H9 (cell line): ENCODE measurements at regions not wholly inside any gene's neighbourhood (a gene's known extent, or its start where the extent isn't known, plus 50 kb on each side); places are given as distances from the start of the nearest gene placed in this dataset.

Experiments
- DNase-seq: peaks from one replicate; pipeline ENCODE4 v3.0.0-alpha.2; 2017
- H2AFZ ChIP-seq: one replicate; pipeline ENCODE4 v1.6.1; 2013; ENCODE audit warnings: mild to moderate bottlenecking, low read length, control low read depth, moderate library complexity
- H2AK5ac ChIP-seq: 2 replicates; pipeline ENCODE4 v1.6.1; 2013; ENCODE audit warnings: low read length, control low read depth, mixed read lengths; ENCODE audit not compliant: insufficient read length
- H2BK120ac ChIP-seq: one replicate; pipeline ENCODE4 v1.6.1; 2013; ENCODE audit warnings: low read depth, mild to moderate bottlenecking, low read length, control low read depth, inconsistent platforms; ENCODE audit not compliant: poor library complexity, severe bottlenecking
- H2BK12ac ChIP-seq: 2 replicates; pipeline ENCODE4 v1.6.1; 2013; ENCODE audit warnings: low read length, control low read depth, mixed read lengths, low read depth; ENCODE audit not compliant: insufficient read length
- H2BK15ac ChIP-seq: 2 replicates; pipeline ENCODE4 v1.6.1; 2013; ENCODE audit warnings: low read depth, low read length, control low read depth
- H2BK20ac ChIP-seq: one replicate; pipeline ENCODE4 v1.6.1; 2013; ENCODE audit warnings: low read depth, mild to moderate bottlenecking, low read length, control low read depth, inconsistent platforms; ENCODE audit not compliant: poor library complexity, severe bottlenecking
- H2BK5ac ChIP-seq: 2 replicates; pipeline ENCODE4 v1.6.1; 2013; ENCODE audit warnings: low read length, control low read depth, mixed read lengths; ENCODE audit not compliant: insufficient read length
- H3K14ac ChIP-seq: 2 replicates; pipeline ENCODE4 v1.6.1; 2013; ENCODE audit warnings: low read length, control low read depth; ENCODE audit not compliant: insufficient read depth
- H3K18ac ChIP-seq: 2 replicates; pipeline ENCODE4 v1.6.1; 2013; ENCODE audit warnings: low read depth, mild to moderate bottlenecking, mixed read lengths, low read length, control low read depth; ENCODE audit not compliant: insufficient read length
- H3K23ac ChIP-seq: 2 replicates; pipeline ENCODE4 v1.6.1; 2013; ENCODE audit warnings: low read length, control low read depth, mixed read lengths, low read depth; ENCODE audit not compliant: insufficient read length
- H3K23me2 ChIP-seq: 2 replicates; pipeline ENCODE4 v1.6.1; 2013; ENCODE audit warnings: low read depth, mild to moderate bottlenecking, mixed read lengths, low read length, control low read depth; ENCODE audit not compliant: insufficient read length, poor library complexity, severe bottlenecking
- H3K27ac ChIP-seq: 2 replicates; pipeline ENCODE4 v1.5.1; 2013; ENCODE audit warnings: low read length, control low read depth, mixed read lengths, low read depth; ENCODE audit not compliant: insufficient read length
- H3K27me3 ChIP-seq: 2 replicates; pipeline ENCODE4 v1.6.1; 2013; ENCODE audit warnings: low read length, control low read depth, inconsistent platforms; ENCODE audit not compliant: insufficient read depth
- H3K4ac ChIP-seq: 2 replicates; pipeline ENCODE4 v1.6.1; 2013; ENCODE audit warnings: low read depth, mild to moderate bottlenecking, control low read depth, inconsistent platforms, low read length, moderate library complexity
- H3K4me1 ChIP-seq: 2 replicates; pipeline ENCODE4 v1.6.1; 2013; ENCODE audit warnings: low read length, control low read depth, inconsistent platforms; ENCODE audit not compliant: insufficient read depth
- H3K4me2 ChIP-seq: 2 replicates; pipeline ENCODE4 v1.6.1; 2013; ENCODE audit warnings: low read length, control low read depth, mixed read lengths; ENCODE audit not compliant: insufficient read length, insufficient read depth
- H3K56ac ChIP-seq: 2 replicates; pipeline ENCODE4 v1.6.1; 2013; ENCODE audit warnings: low read depth, mild to moderate bottlenecking, mixed read lengths, low read length, control low read depth; ENCODE audit not compliant: insufficient read length
- H3K79me1 ChIP-seq: 2 replicates; pipeline ENCODE4 v1.6.1; 2013; ENCODE audit warnings: low read depth, mild to moderate bottlenecking, moderate library complexity, low read length, control low read depth, inconsistent platforms; ENCODE audit not compliant: insufficient read depth, poor library complexity, severe bottlenecking
- H3K79me2 ChIP-seq: 2 replicates; pipeline ENCODE4 v1.6.1; 2013; ENCODE audit warnings: low read length, control low read depth, inconsistent platforms; ENCODE audit not compliant: insufficient read depth
- H3K9ac ChIP-seq: 2 replicates; pipeline ENCODE4 v1.6.1; 2013; ENCODE audit warnings: low read length, control low read depth, mixed read lengths; ENCODE audit not compliant: insufficient read length; ENCODE audit errors: extremely low read depth
- H3K9me3 ChIP-seq: one replicate; pipeline ENCODE4 v1.6.1; 2013; ENCODE audit warnings: low read depth, low read length, inconsistent platforms; ENCODE audit not compliant: control insufficient read depth
- H3T11ph ChIP-seq: one replicate; pipeline ENCODE4 v1.6.1; 2013; ENCODE audit warnings: mild to moderate bottlenecking, low read length, control low read depth, inconsistent platforms
- H4K20me1 ChIP-seq: one replicate; pipeline ENCODE4 v1.6.1; 2013; ENCODE audit not compliant: control insufficient read depth, insufficient read length, insufficient read depth
- H4K5ac ChIP-seq: 2 replicates; pipeline ENCODE4 v1.6.1; 2013; ENCODE audit warnings: low read depth, mild to moderate bottlenecking, mixed read lengths, low read length, control low read depth; ENCODE audit not compliant: insufficient read length
- H4K8ac ChIP-seq: replicated peaks from 2 replicates; pipeline ENCODE4 v1.6.1; 2013; ENCODE audit warnings: low read length, control low read depth, mixed read lengths, low read depth; ENCODE audit not compliant: insufficient read length
- H4K91ac ChIP-seq: 2 replicates; pipeline ENCODE4 v1.6.1; 2013; ENCODE audit warnings: low read depth, mild to moderate bottlenecking, moderate library complexity, mixed read lengths, low read length, control low read depth; ENCODE audit not compliant: insufficient read length
- H3K27ac Mint-ChIP-seq, 3 experiments: 2 replicates in 2 of 3; 3 replicates in 1 of 3; pipeline ENCODE4 v1.8.0; 2020 to 2021; ENCODE audit warnings: mixed read lengths in 3 of 3, mild to moderate bottlenecking in 1 of 3, moderate library complexity in 1 of 3
- H3K27me3 Mint-ChIP-seq: 2 replicates; pipeline ENCODE4 v1.8.0; 2021; ENCODE audit warnings: low read depth, mild to moderate bottlenecking, moderate library complexity, mixed read lengths
- H3K36me3 Mint-ChIP-seq, 3 experiments: 2 replicates in 2 of 3; 3 replicates in 1 of 3; pipeline ENCODE4 v1.8.0; 2020 to 2021; ENCODE audit warnings: low read depth in 3 of 3, mixed read lengths in 3 of 3; ENCODE audit not compliant: insufficient read depth in 1 of 3
- H3K4me1 Mint-ChIP-seq, 2 experiments: 2 replicates each; pipeline ENCODE4 v1.8.0; 2020; ENCODE audit warnings: mixed read lengths in 2 of 2
- H3K4me3 Mint-ChIP-seq, 2 experiments: 2 replicates in 1 of 2; 3 replicates in 1 of 2; pipeline ENCODE4 v1.8.0; 2020 to 2021; ENCODE audit warnings: mild to moderate bottlenecking in 2 of 2, mixed read lengths in 2 of 2, moderate library complexity in 1 of 2
- H3K9me3 Mint-ChIP-seq, 2 experiments: 2 replicates in 1 of 2; 3 replicates in 1 of 2; pipeline ENCODE4 v1.8.0; 2020; ENCODE audit warnings: mild to moderate bottlenecking in 2 of 2, mixed read lengths in 2 of 2, moderate library complexity in 1 of 2
- WGBS: extraction: QIAGEN DNeasy Blood & Tissue Kit; methylation state at CpG from one replicate; pipeline ENCODE4 v1.1.7; 2013; ENCODE audit warnings: missing lambda C conversion rate, low lambda C conversion rate, mixed read lengths; ENCODE audit not compliant: insufficient read length; ENCODE audit errors: extremely low coverage; 5-methylcytosine and 5-hydroxymethylcytosine counted together
- TF ChIP-seq, protein P1 (sequence below): fragments of 200-600 bp; sonication (generic); conservative IDR thresholded peaks from 3 replicates; pipeline ENCODE4 v1.8.0; 2021; ENCODE audit warnings: antibody characterized with exemption, mild to moderate bottlenecking

DNA sequence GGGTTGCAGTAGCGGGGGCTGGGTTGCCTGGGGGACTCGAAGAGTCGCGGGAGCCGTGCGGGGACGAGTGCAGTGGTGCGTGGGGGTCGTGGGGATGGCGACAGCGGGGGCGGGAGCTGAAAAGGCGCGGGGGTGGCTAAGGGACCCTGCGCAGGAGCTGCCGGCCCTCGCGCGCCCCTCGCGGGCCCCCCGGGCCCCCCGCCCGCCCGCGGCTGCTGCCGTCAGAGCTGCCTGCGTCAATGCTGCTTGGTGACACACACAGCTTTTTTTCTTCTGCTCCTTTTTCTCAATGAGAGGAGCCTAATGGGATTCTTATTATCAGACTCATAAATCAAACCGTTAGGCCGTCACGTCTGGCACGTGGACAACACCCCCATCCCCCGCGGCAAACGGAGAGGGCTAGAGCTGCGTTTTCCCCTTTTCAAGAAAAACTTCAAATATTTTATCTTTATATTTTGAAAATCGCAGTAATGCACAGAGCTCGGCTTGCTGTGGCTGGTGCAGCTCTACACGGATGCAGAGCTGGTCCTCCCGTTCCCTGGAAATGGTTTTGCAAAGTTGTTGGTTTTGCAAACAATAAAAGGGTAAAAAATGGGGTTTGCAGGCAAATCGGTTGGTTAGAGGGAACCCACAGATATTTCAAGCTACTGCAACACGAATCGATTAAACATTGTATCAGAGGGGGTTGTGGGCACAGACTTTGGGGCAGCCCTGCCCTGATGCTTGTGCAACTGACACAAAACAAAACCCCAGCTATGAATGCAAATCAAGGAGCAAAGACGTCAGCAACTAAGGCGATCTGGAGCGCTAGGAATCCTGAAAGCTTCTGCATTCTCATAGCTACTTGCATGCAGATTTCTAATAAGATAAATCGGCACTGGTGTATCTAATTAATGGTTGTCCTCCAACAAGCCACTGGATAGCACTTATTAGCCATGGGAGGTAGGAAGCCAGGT, 161.4 kb downstream of the TBXT start:
- Histone ChIP-seq H4K91ac (no peak overlapping the region), H2AFZ (no peak overlapping the region), H3K4me1 (no peaks in the 10 kb centered on the region), H3T11ph (no peak overlapping the region), H2AK5ac (no peak overlapping the region), H3K4ac (no peak overlapping the region), H2BK12ac (no peak overlapping the region), H4K8ac (no peak overlapping the region), H3K79me2 (no peaks in the 10 kb centered on the region), H2BK5ac (no peak overlapping the region), H4K5ac (no peak overlapping the region), H3K79me1 (no peaks in the 10 kb centered on the region), H3K23ac (no peak overlapping the region), H3K18ac (no peak overlapping the region), H3K9ac (no peak overlapping the region), H3K27ac (no peak overlapping the region), H2BK15ac (no peak overlapping the region), H2BK20ac (no peak overlapping the region), H3K23me2 (peaks cover 6% of the 10 kb centered on the region), H3K56ac (no peak overlapping the region), H3K9me3 (no peaks in the 10 kb centered on the region), H2BK120ac (no peak overlapping the region), H4K20me1 (no peaks in the 10 kb centered on the region), H3K27me3 (peaks cover 49% of the 10 kb centered on the region), H3K14ac (no peak overlapping the region), H3K4me2 (peak overlapping the region; percentile 28)
- Mint-ChIP-seq H3K4me1 (peaks cover 26 to 27% of the 10 kb centered on the region in 2 experiments), H3K27me3 (peaks cover 83% of the 10 kb centered on the region), H3K4me3 (peak overlapping the region; percentile 33 to 62), H3K27ac (no peak overlapping the region), H3K36me3 (no peaks in the 10 kb centered on the region; a peak in 2 of 7 replicates), H3K9me3 (peaks cover 2 to 4% of the 10 kb centered on the region in 2 experiments; a peak in 3 of 5 replicates)
- DNase-seq: peak; percentile 36
- TF ChIP-seq, protein P1, sequence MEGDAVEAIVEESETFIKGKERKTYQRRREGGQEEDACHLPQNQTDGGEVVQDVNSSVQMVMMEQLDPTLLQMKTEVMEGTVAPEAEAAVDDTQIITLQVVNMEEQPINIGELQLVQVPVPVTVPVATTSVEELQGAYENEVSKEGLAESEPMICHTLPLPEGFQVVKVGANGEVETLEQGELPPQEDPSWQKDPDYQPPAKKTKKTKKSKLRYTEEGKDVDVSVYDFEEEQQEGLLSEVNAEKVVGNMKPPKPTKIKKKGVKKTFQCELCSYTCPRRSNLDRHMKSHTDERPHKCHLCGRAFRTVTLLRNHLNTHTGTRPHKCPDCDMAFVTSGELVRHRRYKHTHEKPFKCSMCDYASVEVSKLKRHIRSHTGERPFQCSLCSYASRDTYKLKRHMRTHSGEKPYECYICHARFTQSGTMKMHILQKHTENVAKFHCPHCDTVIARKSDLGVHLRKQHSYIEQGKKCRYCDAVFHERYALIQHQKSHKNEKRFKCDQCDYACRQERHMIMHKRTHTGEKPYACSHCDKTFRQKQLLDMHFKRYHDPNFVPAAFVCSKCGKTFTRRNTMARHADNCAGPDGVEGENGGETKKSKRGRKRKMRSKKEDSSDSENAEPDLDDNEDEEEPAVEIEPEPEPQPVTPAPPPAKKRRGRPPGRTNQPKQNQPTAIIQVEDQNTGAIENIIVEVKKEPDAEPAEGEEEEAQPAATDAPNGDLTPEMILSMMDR: no peak
- no CpG with 5 or more reads among the region's 47 CpGs for WGBS
